Epithelial cell of esophagus (primary cell): ENCODE measurements at regions not wholly inside any gene's neighbourhood (a gene's known extent, or its start where the extent isn't known, plus 50 kb on each side); places are given as distances from the start of the nearest gene placed in this dataset.
A peak's percentile ranks its signal among the peaks of the same experiment; 100 is the strongest.

Experiments
- DNase-seq: peaks from one replicate; pipeline ENCODE4 v3.0.0; 2010; ENCODE audit warnings: low read depth
- H3K4me3 ChIP-seq: 2 replicates; pipeline ENCODE4 v1.5.1; 2011; ENCODE audit warnings: mild to moderate bottlenecking, low read length, control low read depth
- CTCF ChIP-seq: IDR thresholded peaks from 2 replicates; pipeline ENCODE4 v1.5.1; 2011; ENCODE audit warnings: low read depth, mild to moderate bottlenecking, low read length, control low read depth, inconsistent platforms; ENCODE audit not compliant: insufficient read depth; ENCODE audit errors: missing control alignments

GRCh38 chr3:44001072-44001471, 240.6 kb upstream of the TOPAZ1 start:
- H3K4me3 ChIP-seq = no peak overlapping the region
- no peak for TF ChIP-seq CTCF
- peak; percentile 42 for DNase-seq

GRCh38 chr3:44003801-44004200, 237.9 kb upstream of the TOPAZ1 start:
- DNase-seq = no peak
- no peak overlapping the region for H3K4me3 ChIP-seq
- TF ChIP-seq CTCF = no peak

- TF ChIP-seq CTCF = no peak
- H3K4me3 ChIP-seq = no peak overlapping the region
- no peak for DNase-seq
Measured at GRCh38 chr3:44011680-44012079, 230.0 kb upstream of the TOPAZ1 start.

- no peak overlapping the region for H3K4me3 ChIP-seq
- TF ChIP-seq CTCF = no peak
- no peak for DNase-seq
Measured at GRCh38 chr3:44012160-44012899, 229.4 kb upstream of the TOPAZ1 start.

GRCh38 chr3:44013967-44014366, 227.7 kb upstream of the TOPAZ1 start:
- no peak for DNase-seq
- no peak for TF ChIP-seq CTCF
- no peak overlapping the region for H3K4me3 ChIP-seq

- no peak for TF ChIP-seq CTCF
- no peak overlapping the region for H3K4me3 ChIP-seq
- no peak for DNase-seq
Measured at GRCh38 chr3:44015170-44015569, 226.5 kb upstream of the TOPAZ1 start.

- TF ChIP-seq CTCF = no peak
- DNase-seq = no peak
- H3K4me3 ChIP-seq = no peak overlapping the region
Measured at GRCh38 chr3:44016818-44017217, 224.9 kb upstream of the TOPAZ1 start.
